Gastrocnemius medialis (tissue), 4 donors: ENCODE measurements at regions not wholly inside any gene's neighbourhood (a gene's known extent, or its start where the extent isn't known, plus 50 kb on each side); places are given as distances from the start of the nearest gene placed in this dataset.

Source experiments
- POLR2A ChIP-seq, 2 donors: fragments of 450-650 bp; IDR thresholded peaks; one replicate each; pipeline ENCODE4 v1.6.1; 2017; ENCODE audit warnings: antibody characterized with exemption in 2 of 2, mild to moderate bottlenecking in 2 of 2, moderate library complexity in 2 of 2
- TF ChIP-seq, protein P1 (sequence below), 5 experiments: fragments of 450-650 bp in 3 of 5; fragments of 200-600 bp in 2 of 5; sonication (generic) in 2 of 5; IDR thresholded peaks in 4 of 5; conservative IDR thresholded peaks in 1 of 5; 1 replicate in 4 of 5; 2 replicates in 1 of 5; pipeline ENCODE4 v1.5.1; 2016 to 2019; ENCODE audit warnings: antibody characterized with exemption in 5 of 5, mild to moderate bottlenecking in 3 of 5, moderate library complexity in 3 of 5

DNA sequence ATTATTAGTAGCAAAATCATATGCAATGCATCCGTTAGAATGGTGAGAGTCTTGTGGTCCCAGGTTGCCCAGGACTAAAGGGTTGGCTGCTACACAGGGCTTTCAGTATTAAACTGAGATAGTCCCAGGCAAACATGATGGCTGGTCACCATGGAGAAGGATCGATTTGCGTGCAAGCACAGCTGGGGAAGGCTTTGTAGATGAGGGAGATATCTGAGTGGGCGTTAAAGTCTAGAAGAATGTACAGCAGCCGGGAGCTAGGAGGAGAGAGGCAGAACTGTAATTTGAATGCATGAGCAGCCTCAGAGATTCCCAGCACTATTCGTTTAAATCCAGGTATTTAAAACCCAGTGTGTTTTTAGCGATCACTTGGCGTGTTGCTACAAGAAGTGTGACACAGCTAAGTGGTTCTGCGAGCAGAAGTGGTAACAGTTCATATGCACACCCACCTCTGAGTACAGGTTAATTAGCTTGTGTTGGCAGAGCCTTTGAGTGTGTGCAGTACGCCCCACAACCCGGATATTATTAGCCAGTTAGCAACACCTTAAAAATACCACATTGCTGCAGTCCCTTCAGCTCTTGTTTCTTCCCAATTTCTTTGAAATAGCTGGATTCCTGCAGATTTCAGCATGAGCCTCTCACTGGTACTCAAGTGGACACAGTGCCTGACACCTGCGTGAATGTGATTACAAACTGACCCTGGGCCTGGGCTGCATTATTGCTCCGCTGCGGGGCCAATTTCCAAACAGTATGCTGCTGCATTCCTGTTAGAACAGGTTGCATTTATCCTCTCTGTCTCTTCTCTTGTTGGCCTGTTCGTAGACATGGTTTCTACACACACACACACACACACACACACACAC, 67.2 kb upstream of the SCAF4 start:
- TF ChIP-seq, protein P1, sequence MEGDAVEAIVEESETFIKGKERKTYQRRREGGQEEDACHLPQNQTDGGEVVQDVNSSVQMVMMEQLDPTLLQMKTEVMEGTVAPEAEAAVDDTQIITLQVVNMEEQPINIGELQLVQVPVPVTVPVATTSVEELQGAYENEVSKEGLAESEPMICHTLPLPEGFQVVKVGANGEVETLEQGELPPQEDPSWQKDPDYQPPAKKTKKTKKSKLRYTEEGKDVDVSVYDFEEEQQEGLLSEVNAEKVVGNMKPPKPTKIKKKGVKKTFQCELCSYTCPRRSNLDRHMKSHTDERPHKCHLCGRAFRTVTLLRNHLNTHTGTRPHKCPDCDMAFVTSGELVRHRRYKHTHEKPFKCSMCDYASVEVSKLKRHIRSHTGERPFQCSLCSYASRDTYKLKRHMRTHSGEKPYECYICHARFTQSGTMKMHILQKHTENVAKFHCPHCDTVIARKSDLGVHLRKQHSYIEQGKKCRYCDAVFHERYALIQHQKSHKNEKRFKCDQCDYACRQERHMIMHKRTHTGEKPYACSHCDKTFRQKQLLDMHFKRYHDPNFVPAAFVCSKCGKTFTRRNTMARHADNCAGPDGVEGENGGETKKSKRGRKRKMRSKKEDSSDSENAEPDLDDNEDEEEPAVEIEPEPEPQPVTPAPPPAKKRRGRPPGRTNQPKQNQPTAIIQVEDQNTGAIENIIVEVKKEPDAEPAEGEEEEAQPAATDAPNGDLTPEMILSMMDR (IDR thresholded peaks at IDR 0.05 in 4 of 5, conservative IDR thresholded peaks at IDR 0.05 in 1 of 5), result no peak
- TF ChIP-seq POLR2A (IDR thresholded peaks at IDR 0.05), result no peak
